DMS 273 (cell line): ENCODE measurements at regions not wholly inside any gene's neighbourhood (a gene's known extent, or its start where the extent isn't known, plus 50 kb on each side); places are given as distances from the start of the nearest gene placed in this dataset.
"Not testable (repeated sequence)": the region's sequence is repeated elsewhere in the genome, so short reads cannot be mapped to it uniquely, and the experiment has no call there.

ENCODE experiments used
- DNase-seq: peaks from one replicate; lab custom pipeline; 2025; ENCODE audit not compliant: unreplicated experiment; lab: John Stamatoyannopoulos, UW

DNA sequence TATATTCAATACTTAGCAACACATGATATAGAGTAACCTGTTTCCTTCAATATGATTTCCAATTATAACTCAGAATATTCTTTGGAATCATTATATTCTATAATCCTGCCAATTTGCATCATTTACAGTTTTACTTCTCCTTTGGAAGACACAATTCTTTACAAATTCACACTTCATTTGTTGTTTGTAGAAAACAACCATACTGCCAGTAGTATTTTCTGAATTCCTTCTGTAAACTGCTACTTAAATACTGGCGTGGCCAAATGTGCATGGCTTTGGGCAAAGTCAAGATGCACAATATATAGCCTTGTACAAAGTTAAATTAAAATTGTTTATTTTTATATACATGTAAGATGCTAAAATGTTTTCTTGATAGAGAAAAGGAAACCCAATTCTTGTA lies 687.1 kb upstream of the NEGR1 start:
- no peak for DNase-seq

DNA sequence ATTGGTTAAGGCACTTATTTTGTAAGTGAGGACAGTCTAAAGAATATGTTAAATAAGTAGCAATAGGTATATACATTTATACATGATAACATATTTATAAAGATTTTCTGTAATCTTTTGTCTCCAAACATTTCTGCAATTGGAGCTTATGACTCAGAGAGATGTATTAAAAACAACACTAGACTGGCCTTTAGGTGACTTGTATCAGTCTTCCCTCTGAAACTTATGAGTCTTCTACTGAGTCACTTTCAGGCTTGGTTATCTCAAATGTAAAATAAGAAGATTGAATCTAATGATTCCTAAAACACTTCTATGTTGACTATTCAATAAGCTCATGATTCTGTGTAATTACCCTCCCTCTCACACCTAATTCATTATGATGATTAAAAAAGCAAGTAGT lies 672.6 kb upstream of the NEGR1 start:
- DNase-seq: no peak

DNA sequence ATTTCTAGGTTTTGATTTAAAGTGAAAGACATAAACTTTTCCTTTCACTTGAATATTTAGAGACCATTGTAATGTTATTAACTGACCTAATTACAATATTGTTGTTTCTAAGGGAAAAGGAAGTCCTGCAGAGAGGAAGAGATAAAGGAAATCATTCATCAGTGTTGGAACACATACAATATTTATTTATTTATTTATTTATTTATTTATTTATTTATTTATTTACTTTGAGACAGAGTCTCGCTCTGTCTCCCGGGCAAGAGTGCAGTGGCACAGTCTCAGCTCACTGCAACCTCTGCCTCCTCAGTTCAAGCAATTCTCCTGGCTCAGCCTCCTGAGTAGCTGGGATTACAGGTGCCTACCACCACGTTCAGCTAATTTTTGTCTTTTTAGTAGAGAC lies 668.6 kb upstream of the NEGR1 start:
- DNase-seq: not testable (repeated sequence)

DNA sequence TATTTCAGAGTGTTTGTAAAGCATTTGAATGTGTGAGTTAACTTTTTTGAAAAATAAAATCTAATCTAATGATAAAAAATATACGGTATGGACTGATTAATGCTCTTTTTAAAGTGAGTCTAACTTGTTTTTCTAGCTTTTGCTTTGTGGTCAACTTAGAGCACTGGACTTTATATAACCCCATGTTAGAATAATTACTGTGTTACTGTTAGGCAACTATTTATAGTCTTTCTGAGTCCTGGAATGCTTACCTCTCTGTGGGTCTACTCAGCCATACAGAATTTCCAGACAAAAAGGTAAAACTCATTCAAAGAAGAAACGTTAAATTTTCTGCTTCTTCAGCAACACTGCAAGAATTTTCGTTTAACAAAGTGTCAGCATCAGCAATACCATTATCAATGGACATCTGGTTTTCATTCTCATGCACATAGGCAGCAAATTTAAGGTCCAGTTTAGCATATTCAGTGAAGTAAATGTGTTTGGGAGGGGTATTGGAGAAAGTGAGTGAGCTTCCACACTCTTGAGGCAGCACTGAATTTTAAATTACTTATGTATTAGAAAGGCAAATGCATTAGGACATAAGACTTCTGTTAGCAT lies 664.7 kb upstream of the NEGR1 start:
- DNase-seq: no peak

DNA sequence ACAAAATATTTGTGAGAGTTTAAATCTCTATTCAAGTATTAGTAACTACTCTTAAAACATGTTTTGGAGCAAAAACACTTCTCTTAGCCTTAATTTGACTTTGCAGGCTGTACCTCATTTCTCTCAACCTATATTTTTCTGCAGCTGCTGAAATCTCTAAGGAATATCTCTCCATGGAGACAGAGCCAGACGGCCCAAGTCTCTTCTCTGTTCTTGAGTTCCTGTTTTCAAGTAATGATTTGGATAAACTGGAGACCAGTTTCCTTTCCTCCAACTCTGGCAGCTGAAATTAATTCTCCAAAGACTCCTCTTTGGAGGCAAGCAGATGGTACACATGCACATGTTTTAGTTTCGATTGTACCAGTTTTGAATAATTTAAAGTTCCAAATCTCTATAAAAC lies 659.7 kb upstream of the NEGR1 start:
- DNase-seq: peak; percentile 10

DNA sequence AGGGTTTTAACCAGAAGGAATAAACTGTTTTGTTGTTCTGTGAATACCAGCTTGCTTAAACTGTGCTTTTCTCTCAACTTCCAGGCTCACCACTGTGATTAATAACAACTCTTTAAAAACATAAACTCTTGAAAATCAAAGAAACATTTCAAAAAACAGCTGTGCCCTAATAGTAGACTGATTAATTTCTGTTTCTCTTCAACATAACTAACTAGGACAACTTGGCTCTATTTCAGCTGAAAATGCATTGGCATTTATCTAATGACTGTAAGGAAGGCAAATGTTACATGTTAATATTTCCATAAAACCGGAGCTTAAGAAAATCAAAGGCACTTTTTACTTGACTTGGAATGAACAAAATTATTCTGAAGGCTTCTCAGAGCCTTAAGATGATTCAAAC lies 656.1 kb upstream of the NEGR1 start:
- DNase-seq: no peak

DNA sequence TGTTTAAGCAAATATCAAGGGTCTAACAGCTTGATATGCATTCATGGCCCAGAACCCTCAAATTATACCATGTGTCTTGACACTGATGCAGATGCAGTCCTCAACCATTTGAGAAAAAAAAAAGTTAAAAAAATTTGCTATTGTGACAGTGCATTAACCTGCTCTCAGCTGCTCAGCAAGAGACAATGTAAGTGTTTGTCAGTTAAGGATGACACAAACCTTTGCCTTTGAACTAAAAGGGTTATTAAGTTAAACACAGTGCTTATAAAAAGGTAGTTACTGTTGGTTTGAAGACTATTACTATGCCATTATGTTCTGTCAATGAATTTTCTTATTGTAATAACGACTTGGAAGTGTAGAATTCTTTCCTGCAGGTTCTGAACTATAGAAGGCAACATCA lies 655.6 kb upstream of the NEGR1 start:
- no peak for DNase-seq

DNA sequence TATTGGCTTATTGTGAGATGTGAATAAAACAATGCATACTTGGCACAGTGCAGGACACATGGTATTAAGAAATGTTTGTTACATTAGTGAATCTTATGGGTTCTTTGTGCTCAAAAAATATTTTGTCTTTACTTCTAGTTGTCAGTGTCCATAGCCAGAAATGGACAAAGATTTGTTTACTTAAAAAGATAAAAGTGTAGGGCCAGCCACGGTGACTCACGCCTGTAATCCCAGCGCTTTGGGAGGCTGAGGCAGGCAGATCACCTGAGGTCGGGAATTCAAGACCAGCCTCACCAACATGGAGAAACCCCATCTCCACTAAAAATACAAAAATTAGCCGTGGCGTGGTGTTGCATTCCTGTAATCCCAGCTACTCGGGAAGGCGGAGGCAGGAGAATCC lies 654.6 kb upstream of the NEGR1 start:
- DNase-seq: no peak

DNA sequence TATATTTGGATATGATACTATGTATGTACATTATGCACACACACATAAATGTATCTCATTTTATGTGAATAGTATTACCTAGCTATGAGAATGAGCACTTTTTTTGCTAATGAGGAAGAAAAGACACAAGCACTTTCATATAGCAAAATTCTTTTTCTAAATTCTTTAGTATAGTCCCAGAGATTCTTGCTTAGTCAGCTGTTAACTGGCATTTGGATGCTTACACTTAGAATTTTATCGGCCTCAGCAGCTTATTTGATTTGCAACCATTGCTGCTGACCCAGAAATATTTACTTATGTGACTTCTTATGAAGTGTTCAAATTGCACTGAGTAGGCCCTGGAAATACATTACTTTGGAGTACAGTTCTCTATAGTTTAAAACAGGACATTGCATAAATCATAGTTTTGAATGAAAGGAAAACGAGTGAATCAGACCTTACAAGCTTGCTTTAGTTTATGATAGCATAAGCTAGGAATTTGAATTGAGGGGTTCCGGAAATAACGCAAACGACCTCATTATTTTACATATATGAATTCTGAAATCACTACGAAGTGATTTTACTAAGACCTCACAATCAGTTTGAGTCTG lies 653.9 kb upstream of the NEGR1 start:
- no peak for DNase-seq

DNA sequence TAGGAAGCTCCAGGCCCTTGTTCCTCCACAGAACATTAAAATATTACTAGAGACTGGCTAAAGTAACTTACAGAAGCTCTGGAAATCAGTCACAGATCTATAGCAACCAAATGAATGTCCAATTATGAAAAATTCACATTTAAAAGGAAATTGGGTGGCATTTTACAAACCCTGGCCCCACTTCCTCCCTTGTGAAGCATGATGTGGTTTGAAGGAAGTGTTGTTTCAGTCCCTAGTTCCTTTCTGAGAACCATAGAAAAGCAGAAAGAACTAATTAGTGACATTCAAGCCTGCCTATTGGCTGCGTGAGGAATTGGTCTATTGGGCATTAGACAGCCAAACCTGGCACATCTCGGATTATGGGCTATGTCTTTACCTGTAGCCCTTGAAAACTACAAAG lies 649.7 kb upstream of the NEGR1 start:
- no peak for DNase-seq

DNA sequence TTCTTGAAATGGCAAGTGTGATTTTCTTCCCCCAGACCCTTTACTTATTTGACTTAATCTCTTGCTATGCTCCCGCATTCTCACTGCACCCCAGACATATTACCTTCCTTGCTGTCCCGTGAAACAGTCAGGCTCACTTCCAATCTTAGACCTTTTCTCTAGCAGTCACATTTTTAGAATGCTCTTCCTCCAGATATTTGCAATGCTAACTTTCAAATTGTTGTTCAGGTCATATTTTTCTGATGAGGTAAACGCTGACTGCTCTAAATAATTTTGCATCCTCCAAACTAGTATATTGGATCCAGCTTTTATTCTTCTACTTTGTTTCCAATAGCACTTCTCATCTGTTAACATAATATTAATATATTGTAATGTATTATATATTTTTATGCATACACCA lies 648.2 kb upstream of the NEGR1 start:
- DNase-seq: no peak

DNA sequence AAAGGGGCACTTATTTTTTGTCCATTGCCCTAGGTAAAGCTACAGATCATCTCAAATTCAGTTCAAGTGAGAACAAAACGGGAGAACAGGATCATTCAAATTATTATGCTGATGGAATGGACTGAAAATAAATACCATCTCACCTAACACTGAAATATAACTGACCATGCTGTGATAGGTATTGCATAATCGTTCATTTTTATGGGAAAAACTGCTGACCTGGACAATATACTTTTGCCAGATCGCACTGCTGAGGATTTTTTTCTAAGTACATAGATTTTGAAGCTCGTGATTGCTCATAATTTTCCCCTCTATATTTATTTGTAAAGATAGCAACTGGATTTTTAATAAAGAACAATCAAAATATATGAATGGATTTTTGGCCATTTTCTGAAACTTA lies 636.6 kb upstream of the NEGR1 start:
- DNase-seq: no peak

DNA sequence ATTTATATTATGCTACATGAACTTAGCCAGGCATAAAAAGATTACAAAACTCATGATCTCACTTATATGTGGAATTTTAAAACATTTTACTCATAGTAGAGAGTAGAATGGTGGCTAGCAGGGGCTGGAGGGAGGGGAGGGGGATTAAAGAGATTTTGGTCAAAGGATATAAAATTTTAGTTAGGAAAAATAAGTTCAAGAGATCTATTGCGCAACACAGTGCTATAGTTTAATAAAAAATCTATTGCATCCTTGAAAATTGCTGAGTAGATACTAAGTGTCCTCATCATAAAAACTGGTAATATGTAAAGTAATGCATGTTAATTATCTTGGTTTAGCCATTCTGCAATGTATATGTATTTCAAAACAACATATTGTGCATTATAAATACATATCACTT lies 635.6 kb upstream of the NEGR1 start:
- DNase-seq: no peak

DNA sequence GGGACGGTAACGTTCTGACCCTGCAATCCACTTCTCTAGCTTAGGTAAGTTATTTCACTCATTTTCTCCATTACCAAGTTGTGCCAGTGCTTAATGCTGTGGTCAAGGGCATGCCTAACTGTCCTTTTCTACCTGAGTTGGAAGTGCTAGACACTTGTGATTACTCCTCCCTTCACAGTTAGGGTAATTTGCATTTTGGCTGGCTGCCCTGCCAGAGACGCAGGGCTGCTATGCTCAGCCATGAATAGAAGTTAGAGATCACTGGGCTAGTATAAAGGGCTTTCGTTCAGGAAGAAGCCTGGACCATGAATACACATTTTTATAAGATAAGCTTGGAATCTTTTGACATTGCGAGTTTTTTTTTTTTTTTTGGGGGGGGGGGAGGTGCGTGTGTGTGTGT lies 633.2 kb upstream of the NEGR1 start:
- DNase-seq: no peak

DNA sequence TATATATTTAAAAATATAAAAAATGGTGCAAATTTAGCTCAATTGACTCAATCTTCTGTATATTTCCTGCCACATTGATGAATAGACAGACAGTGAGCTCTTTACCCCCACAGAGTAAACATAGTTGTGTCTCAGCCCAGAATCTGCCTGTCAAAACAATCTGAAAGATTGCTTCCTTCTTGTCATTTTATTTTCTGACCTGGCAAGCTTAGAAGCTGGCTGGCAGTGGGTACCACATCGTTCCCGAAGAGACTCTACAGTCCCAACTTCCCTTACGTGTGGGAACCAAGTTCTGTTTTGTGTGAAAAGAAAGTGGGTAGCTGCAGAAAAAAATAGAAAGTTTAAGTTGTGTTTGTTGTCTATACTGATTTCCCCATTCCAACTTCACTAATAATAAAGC lies 629.3 kb upstream of the NEGR1 start:
- no peak for DNase-seq

DNA sequence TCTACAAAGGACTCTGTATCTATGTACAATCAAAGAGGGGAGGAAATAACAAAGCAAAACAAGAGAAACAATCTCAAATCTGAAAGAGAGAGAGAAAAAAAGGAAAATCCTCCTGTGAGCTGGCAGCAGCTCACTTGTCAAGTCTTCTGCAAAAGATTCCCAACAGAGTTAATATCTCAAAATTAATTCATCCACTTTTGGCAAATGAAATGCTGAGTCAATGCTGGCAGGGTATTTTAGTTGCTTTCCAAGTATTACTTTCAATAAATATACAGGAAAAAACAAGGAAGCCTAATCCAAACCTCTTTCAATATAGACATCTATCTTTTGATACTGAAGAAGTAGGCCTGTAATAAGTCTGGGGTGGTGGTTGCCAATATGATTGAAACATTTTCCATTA lies 613.9 kb upstream of the NEGR1 start:
- no peak for DNase-seq

DNA sequence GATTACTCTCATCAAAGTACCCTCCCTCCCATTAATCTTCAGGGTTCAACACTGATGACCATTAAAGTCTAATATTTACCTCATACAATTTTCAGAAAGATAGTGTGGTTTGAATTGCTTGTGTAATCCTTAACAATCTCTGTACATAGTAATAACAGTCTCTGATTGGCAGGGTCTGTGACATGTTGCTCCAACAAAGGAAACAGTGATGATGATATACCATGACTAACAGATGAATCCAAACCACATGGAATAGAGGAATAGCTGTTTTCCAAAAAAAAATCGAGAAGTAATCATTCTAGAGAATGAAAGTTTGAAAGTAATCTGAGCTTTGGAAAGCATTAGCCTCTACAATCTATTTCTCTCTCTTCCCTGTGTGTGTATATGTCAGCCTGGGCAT lies 610.1 kb upstream of the NEGR1 start:
- DNase-seq: no peak

DNA sequence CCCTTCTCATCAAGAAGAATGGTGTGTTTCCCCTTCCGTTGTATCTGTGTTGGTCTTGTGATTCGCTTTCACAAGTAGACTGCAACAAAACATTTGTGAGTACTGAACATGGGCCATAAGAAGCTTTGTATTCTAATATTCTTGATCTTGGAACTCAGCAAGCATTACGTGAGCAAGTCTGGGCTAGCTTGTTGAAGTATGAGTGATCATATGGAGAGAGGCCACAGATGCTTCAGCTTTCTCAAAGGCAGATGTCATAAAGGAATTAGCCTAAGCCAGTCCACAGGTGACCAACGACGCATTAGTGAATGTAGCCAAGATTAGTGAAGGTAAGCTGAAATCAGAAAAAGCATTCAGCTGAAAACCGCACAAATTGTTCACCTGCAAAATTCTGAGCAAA lies 609.6 kb upstream of the NEGR1 start:
- peak; percentile 21 for DNase-seq

DNA sequence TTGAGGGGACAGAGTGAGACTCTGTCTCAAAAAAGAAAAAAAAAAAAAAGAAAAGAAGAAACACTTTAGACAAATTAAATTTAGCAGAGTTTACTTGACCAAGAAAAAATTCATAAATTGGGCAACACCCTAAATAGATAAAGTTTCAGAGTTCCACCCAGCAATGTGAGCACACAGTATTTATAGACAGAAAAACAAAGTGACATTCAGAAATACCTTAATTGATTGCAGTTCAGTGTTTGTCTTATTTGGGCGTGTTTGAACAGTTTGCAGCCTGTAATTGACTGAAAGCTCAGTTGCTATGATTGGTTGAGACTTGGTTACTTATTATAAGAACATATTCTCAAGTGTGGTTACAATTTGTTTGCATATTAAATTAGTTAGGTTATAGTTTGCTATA lies 603.5 kb upstream of the NEGR1 start:
- DNase-seq: no peak

DNA sequence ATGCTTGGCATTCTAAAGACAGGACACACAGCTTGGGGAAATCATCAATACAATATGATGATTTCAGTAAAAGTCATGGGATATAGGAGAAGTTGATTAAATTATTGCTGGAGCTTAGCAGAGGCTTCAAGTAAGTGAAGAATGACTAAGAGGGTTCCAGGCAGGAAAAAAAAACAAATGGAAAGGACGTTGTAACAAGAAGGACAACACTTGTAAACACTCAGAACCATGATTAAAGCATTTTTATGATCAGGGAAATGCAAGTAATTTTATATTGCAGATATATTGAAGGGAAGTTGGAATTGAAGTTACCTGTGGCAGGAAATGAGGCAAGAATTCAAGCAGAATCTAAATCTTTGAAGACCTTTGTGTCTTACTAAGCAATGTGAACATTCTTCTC lies 602.7 kb upstream of the NEGR1 start:
- DNase-seq: no peak

DNA sequence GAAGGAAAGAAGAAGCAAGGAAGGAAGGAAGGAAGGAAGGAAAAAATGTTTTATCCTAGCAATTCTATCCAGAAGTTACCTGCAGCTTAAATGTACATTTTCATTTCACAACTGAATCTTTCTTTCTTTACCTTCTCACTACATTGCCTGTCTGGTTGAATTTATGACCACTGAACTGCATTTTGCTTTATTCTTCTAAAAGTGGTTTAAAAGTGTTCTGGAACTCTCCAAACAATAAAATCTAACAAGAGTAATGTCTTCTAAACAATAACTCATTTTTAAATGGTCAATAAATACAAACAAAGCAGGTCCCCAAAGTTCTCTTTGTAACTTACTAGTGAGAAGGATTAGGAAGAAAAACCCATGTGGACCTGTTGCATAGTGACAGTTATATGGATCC lies 587.5 kb upstream of the NEGR1 start:
- DNase-seq: peak; percentile 23

DNA sequence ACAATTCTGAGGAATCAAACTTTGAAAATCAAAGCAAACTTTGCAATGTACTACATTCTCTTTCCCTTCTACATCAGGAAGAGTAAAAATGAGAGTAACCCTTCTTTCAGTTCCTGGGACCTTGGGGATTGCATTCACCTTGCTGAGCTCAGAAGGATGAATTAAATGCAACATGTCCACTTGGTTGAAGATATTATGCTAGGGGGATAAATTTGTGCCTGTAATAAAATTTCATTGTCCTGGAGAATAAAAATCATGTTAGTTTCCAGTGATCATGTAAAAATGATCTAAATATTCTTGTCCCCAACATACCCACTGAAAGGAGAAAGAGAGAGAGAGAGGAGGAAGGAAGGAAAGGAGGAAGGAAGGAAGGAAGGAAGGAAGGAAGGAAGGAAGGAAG lies 587.1 kb upstream of the NEGR1 start:
- no peak for DNase-seq

DNA sequence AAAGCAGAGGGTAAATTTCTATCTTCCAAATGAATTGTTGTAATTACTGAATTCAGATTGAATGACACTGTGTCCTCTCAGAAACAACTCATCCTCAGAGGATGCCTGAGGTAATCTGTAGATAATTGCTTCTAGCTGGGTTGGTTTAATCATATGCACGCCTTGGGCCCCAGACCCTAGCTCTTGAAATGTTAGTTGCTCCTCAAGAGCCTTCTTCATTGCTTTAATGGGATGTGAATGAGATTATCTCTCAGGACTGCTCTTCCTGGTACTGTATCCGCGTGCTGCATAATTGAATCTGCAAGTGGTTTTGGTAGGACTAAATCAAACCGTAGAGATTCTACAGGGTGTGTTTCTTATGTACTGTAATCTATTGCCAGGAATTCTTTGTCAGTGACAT lies 569.3 kb upstream of the NEGR1 start:
- no peak for DNase-seq

DNA sequence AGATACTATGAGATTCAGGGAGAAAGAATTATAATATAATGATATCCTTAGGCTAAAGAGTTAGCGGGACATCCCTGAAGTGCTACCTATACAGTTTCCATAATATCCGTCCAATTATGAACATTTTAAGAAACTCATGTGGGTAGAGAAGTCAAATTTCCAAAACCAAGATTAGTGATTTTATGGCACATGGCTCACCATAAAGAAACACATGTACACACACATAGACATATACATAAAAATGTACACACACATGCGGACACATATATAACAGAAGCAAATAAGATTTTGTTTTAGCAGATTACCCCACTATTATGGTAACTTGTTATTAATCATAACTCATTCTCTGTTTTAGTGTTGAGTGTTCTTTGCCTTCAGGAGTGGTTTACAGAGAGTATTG lies 566.7 kb upstream of the NEGR1 start:
- DNase-seq: no peak
